ENCODE measurements at regions not wholly inside any gene's neighbourhood (a gene's known extent, or its start where the extent isn't known, plus 50 kb on each side); places are given as distances from the start of the nearest gene placed in this dataset.

DNA sequence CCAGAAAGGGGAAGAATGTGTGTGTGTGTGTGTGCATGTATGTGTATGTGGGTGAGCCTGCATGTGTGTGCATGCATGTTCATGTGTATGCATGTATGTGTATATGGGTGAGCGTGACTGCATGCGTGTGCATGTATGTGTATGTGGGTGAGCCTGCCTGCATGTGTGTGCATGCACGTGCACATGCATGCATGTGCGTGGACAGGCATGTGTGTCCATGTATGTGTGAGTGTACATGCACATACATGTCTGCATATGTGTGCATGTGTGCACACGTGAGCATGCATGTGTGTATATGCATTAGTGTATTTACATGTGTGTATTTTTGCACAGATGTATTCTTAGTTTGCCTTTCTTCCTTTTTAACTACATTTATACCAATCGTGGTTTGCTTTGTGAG lies 601.5 kb downstream of the QKI start:
- H3K23me2 ChIP-seq (ENCODE audit: insufficient read length, low read depth, low read length, poor library complexity, severe bottlenecking): no peaks in the 10 kb centered on the region
- H4K91ac ChIP-seq (ENCODE audit: insufficient read length, low read depth, low read length): no peak overlapping the region
- H3K27me3 ChIP-seq (ENCODE audit: insufficient read depth, low read length): no peaks in the 10 kb centered on the region
- H3K79me2 ChIP-seq (ENCODE audit: insufficient read depth, low read length): no peaks in the 10 kb centered on the region
- no CpG with 5 or more reads among the region's 6 CpGs for WGBS (ENCODE audit: extremely low coverage, insufficient read length, low lambda C conversion rate)
- H3K4me1 Mint-ChIP-seq: peaks cover 26 to 29% of the 10 kb centered on the region in 2 experiments
- no peak overlapping the region for H2BK20ac ChIP-seq (ENCODE audit: low read depth, low read length, poor library complexity, severe bottlenecking)
- TF ChIP-seq, protein P1, sequence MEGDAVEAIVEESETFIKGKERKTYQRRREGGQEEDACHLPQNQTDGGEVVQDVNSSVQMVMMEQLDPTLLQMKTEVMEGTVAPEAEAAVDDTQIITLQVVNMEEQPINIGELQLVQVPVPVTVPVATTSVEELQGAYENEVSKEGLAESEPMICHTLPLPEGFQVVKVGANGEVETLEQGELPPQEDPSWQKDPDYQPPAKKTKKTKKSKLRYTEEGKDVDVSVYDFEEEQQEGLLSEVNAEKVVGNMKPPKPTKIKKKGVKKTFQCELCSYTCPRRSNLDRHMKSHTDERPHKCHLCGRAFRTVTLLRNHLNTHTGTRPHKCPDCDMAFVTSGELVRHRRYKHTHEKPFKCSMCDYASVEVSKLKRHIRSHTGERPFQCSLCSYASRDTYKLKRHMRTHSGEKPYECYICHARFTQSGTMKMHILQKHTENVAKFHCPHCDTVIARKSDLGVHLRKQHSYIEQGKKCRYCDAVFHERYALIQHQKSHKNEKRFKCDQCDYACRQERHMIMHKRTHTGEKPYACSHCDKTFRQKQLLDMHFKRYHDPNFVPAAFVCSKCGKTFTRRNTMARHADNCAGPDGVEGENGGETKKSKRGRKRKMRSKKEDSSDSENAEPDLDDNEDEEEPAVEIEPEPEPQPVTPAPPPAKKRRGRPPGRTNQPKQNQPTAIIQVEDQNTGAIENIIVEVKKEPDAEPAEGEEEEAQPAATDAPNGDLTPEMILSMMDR (conservative IDR thresholded peaks at IDR 0.05): no peak
- no peak overlapping the region for H3K23ac ChIP-seq (ENCODE audit: insufficient read length, low read depth, low read length)
- peaks cover 11% of the 10 kb centered on the region for H3K27me3 Mint-ChIP-seq (ENCODE audit: low read depth)
- no peak overlapping the region for H2BK12ac ChIP-seq (ENCODE audit: insufficient read length, low read depth, low read length)
- no peaks in the 10 kb centered on the region for H4K20me1 ChIP-seq (ENCODE audit: control insufficient read depth, insufficient read depth, insufficient read length)
- H4K8ac ChIP-seq (replicated peaks; ENCODE audit: insufficient read length, low read depth, low read length): no peak overlapping the region
- no peak overlapping the region for H3K14ac ChIP-seq (ENCODE audit: insufficient read depth, low read length)
- no peak overlapping the region for H2AFZ ChIP-seq (ENCODE audit: low read length)
- no peak overlapping the region for H3T11ph ChIP-seq (ENCODE audit: low read length)
- no peak overlapping the region for H3K4me3 Mint-ChIP-seq
- H3K4ac ChIP-seq (ENCODE audit: low read depth, low read length): no peak overlapping the region
- no peak overlapping the region for H3K9ac ChIP-seq (ENCODE audit: extremely low read depth, insufficient read length, low read length)
- peak overlapping the region in 1 of 3 experiments; percentile 61; a peak in 1 of 7 replicates for H3K27ac Mint-ChIP-seq
- peaks cover 6 to 8% of the 10 kb centered on the region in 2 experiments; a peak in 4 of 5 replicates for H3K9me3 Mint-ChIP-seq
- H2BK15ac ChIP-seq (ENCODE audit: low read depth, low read length): no peak overlapping the region
- H2AK5ac ChIP-seq (ENCODE audit: insufficient read length, low read length): no peak overlapping the region
- no peaks in the 10 kb centered on the region for H3K9me3 ChIP-seq (ENCODE audit: control insufficient read depth, low read depth, low read length)
- no peak overlapping the region for H3K27ac ChIP-seq (ENCODE audit: insufficient read length, low read depth, low read length)
- peaks cover 2 to 10% (median 2%) of the 10 kb centered on the region in 3 experiments; a peak in 3 of 7 replicates for H3K36me3 Mint-ChIP-seq (ENCODE audit: insufficient read depth in 1 of 3, low read depth in 3 of 3)
- no peak overlapping the region for H3K4me2 ChIP-seq (ENCODE audit: insufficient read depth, insufficient read length, low read length)
- no peaks in the 10 kb centered on the region for H3K79me1 ChIP-seq (ENCODE audit: insufficient read depth, low read depth, low read length, poor library complexity, severe bottlenecking)
- H3K56ac ChIP-seq (ENCODE audit: insufficient read length, low read depth, low read length): no peak overlapping the region
- no peak overlapping the region for H2BK120ac ChIP-seq (ENCODE audit: low read depth, low read length, poor library complexity, severe bottlenecking)
- no peak for DNase-seq
- no peak overlapping the region for H3K18ac ChIP-seq (ENCODE audit: insufficient read length, low read depth, low read length)
- H3K4me1 ChIP-seq (ENCODE audit: insufficient read depth, low read length): peaks cover 4% of the 10 kb centered on the region; the same call in 1 of the 2 replicates
- no peak overlapping the region for H4K5ac ChIP-seq (ENCODE audit: insufficient read length, low read depth, low read length)
- H2BK5ac ChIP-seq (ENCODE audit: insufficient read length, low read length): no peak overlapping the region

Measured in H9 (cell line).